NB4 (cell line): ENCODE measurements at regions not wholly inside any gene's neighbourhood (a gene's known extent, or its start where the extent isn't known, plus 50 kb on each side); places are given as distances from the start of the nearest gene placed in this dataset.

ENCODE experiments used
- CTCF ChIP-seq: IDR thresholded peaks from one replicate; pipeline ENCODE4 v1.5.1; 2012; ENCODE audit warnings: low read depth, low read length
- MYC ChIP-seq: IDR thresholded peaks from 2 replicates; pipeline ENCODE4 v1.6.1; 2011; ENCODE audit warnings: low read depth, low read length

- TF ChIP-seq MYC: no peak
- TF ChIP-seq CTCF: no peak
Observed at GRCh38 chr12:124456652-124457152, 110.7 kb downstream of the NCOR2 start.
